NCI-H146 treated with DMSO at 0.1 percent for 48 hours (cell line): ENCODE measurements at regions not wholly inside any gene's neighbourhood (a gene's known extent, or its start where the extent isn't known, plus 50 kb on each side); places are given as distances from the start of the nearest gene placed in this dataset.
A peak's percentile ranks its signal among the peaks of the same experiment; 100 is the strongest.

Source experiments
- DNase-seq: peaks from one replicate; lab custom pipeline; 2025; ENCODE audit not compliant: unreplicated experiment; lab: John Stamatoyannopoulos, UW

DNA sequence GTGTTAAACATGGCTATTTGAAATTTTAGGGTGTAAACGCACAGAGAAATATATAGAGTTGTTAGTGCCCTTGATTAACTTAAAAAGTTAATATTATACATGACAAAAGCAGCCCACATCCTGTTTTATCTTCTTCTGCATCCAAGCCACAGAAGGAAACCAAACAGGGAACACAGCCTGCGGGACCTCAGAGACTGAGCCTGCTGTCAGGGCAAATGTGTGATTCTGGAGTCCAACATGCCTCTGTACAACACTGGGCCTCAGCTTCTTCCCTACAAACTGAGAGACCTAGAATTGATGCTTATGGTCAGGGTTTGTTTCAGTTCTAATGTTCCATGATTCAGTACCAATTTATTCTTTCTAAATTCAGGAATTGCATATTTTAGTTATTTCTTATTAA is 404.7 kb downstream of the FBXO15 start:
- no peak for DNase-seq

DNA sequence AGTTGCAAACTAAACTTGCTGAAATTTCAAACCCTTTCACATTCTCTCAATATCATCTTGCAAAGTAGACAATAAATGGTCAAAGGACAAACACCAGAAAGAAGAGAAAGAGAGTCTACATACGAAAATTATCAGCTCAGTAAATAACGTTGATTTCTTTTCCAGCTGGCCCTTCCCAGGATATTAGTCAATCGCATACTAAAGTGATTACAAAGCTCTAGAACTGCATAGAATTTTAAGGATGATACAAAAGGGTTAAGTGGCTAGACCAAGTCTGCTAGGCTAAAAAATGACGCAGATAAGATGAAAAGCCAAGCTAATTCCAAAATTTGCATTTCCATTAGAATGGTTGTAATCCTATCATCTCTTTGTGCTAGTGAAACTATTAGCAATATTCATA is 405.7 kb downstream of the FBXO15 start:
- no peak for DNase-seq

DNA sequence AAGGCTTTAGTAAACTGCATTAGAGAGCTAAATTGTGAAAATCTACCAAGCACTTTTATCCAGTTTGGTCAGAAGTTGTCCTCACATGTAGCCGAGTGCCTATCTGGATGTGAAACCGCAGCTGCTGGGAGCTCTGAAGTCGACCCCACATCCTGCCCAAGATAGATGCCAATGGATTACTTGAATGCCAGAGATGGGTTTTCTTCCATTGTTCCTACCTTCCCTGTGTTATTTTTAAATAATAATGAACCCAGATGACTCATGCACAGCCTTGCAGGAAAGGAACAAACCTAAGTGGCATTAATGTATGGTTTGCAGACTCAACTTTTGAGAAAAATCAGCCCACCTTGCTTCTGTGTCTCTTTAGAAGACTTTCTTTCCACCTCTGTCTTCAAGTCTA is 408.5 kb downstream of the FBXO15 start:
- DNase-seq = no peak

- no peak for DNase-seq
These were observed 409.6 kb downstream of the FBXO15 start for GRCh38 chr18:73737990-73738389.

GRCh38 chr18:73735836-73736235 is 411.8 kb downstream of the FBXO15 start:
- no peak for DNase-seq

DNA sequence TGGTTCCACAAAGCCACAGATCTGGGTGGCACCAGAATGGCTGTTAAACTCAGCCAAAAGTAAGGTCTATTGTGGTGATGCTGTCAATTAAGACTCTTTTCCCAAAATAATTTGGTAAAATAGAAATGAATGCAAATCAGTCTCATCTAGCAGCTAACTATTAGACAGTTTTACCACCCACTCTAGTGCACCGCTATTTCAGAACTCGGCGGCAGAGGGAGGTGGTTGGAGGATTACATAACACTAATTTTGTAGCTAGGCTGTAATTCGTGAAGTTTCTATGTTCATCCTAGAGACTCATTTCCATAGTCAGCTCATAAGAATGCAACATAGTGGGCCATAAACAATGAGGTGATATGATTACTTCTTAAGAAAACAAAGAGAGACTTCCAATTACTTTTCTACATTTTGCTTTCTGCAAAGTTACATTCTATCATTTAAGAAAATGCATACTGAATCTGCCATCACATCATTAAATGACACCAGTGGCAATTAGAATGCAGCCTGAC is 413.8 kb downstream of the FBXO15 start:
- DNase-seq = no peak

DNA sequence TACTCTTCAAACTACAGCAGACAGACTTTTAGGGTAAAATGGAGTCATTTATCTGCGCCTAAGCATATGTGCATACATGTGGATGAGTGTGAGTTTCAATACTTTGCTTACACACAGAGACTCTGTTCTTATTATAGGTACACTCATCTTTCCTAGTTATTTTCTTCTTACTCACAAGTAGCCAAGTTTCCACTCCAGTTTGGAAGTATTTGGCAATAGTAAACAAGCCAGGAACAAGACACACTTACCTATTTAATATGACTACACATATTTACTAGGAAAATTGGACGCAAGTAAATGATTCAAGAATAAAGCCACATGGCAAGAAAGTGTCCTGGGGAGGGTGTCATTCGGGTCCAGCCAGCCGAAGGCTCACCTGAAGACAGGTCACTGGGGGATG is 414.3 kb downstream of the FBXO15 start:
- DNase-seq = no peak

DNA sequence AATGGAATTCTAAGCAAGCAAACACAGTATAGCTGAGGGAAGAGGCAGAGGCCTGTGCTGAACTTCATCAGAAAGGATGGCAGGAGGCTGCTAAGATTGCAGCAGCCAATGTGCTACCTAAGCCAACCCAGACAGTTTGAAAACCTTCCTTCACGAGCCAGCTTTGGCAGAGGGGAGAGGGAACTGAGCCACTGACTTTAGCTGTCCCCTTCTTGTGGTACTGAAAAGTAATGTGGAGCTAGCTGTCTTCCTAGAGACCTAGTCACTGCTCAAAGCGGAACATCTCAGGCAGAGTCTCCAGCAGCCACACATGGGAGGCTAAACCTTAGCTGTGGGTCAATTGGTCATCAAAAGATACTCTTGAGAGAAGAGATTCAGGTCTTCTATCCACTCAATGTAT is 419.0 kb downstream of the FBXO15 start:
- DNase-seq = no peak

DNA sequence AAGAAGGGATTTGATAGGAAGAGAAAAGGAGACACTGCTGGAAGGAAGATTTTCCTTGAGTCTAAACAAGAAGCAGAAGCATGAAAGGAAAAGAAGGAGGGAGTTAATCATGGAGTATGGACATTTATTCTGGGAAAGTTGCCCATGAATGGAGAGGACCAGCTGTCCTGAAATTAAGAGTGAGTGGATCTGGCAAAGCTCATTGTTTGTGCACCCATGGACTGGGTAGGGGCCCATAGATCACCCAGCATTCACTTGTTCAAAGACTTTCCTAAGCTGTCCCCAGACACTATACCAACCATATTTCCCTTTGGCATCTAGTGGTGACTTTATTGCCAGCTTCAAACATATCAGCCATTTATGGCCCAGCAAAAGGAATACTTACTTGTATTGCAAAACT is 422.7 kb downstream of the FBXO15 start:
- no peak for DNase-seq

- DNase-seq = no peak
These were observed 428.0 kb downstream of the FBXO15 start for GRCh38 chr18:73719611-73720010.

DNA sequence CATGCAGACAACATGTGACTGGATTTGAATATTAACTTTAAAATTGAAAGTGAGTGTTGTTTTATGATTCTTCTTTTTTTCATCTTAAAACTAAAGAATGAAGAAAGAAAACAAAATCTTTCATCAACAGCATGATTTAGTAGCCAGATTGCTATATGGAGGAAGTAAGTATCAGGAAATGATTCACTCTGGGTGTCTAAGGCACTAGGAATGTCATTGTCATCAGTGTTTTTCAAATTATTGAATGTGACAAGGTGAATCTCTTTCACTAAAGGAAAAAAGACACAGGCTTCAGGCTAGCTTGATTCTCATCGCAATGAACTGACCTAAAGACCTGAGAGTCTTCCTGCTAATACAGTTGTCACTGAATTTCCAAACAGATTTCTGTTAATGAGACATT is 430.1 kb downstream of the FBXO15 start:
- no peak for DNase-seq

- peak; percentile 52 for DNase-seq
These were observed 432.4 kb downstream of the FBXO15 start for GRCh38 chr18:73715210-73715670.

- DNase-seq = no peak
These were observed 433.2 kb downstream of the FBXO15 start for GRCh38 chr18:73714466-73714865.

GRCh38 chr18:73711256-73711655 is 436.4 kb downstream of the FBXO15 start:
- DNase-seq = peak; percentile 39

DNA sequence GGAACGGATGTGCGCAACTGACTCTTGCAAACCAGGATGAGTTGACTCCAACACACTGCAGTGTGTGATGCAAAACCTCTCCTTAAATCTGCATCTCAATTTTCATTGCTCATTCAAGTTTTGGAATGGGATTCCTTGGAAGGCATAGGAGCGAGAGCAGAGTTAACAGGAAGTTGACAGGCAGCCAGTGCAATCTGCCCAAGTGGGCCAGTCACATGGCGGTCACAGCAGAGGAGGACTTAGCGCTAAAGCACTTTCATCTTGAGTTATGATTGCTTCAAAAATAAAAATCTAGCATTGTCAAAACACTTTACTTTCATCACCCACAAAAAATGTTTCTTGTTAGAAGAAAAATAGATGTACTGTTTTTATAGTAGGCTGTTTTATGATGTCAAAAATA is 439.0 kb downstream of the FBXO15 start:
- DNase-seq = no peak

DNA sequence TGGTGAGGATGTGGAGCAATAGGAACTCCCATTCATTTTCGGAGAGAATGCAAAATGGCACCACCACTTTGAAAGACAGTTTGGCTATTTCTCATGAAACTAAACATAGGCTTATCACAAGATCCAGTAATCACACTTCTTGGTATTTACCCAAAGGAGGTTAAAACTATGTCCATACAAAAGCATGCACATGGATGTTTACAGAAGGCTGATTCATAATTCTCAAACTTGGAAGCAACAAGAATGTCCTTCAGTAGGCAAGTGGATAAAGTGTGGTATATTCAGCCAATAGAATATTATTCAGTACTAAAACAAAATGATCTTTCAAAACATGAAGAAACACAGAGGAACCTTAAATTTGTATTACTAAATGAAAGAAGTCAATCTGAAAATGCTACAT is 440.6 kb downstream of the FBXO15 start:
- DNase-seq = no peak

DNA sequence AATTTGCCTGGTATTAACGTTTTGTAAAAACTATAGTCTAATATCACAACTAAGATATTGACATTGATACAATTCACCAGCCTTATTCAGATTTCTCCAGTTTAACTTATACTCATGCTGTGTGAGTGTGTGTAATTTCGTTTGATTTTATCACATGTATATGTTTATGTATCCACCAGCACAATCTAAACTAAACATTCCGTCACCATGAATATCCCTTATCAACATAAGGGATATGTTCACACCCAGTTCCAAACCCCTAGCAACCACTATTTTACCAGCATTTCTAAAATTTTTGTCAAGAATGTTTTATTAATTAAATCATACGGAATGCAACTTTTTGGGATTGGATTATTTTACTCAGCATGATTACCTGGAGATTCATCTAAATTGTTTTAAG is 450.3 kb downstream of the FBXO15 start:
- DNase-seq = no peak

GRCh38 chr18:73696698-73697097 is 450.9 kb downstream of the FBXO15 start:
- no peak for DNase-seq

GRCh38 chr18:73696171-73696570 is 451.5 kb downstream of the FBXO15 start:
- DNase-seq = no peak

- DNase-seq = no peak
These were observed 454.5 kb downstream of the FBXO15 start for GRCh38 chr18:73693091-73693490.

- no peak for DNase-seq
These were observed 456.0 kb downstream of the FBXO15 start for GRCh38 chr18:73691624-73692023.

- no peak for DNase-seq
These were observed 456.5 kb downstream of the FBXO15 start for GRCh38 chr18:73691118-73691517.

- DNase-seq = peak; percentile 81
These were observed 457.4 kb downstream of the FBXO15 start for GRCh38 chr18:73690222-73690621.
